SU-DHL-6 (cell line): ENCODE measurements at regions not wholly inside any gene's neighbourhood (a gene's known extent, or its start where the extent isn't known, plus 50 kb on each side); places are given as distances from the start of the nearest gene placed in this dataset.

Source experiments
- H2AFZ ChIP-seq: fragments of 200-600 bp; sonication (generic); 2 replicates; pipeline ENCODE4 v1.6.1; 2014; ENCODE audit warnings: low read depth, mild to moderate bottlenecking, moderate library complexity, mixed read lengths, antibody characterized with exemption, low read length; ENCODE audit not compliant: severe bottlenecking
- H3F3A ChIP-seq: fragments of 200-600 bp; shearing (Covaris generic); 2 replicates; pipeline ENCODE4 v1.6.0; 2016; ENCODE audit warnings: antibody characterized with exemption, mild to moderate bottlenecking; ENCODE audit not compliant: insufficient read depth
- H3K27ac ChIP-seq: fragments of 200-600 bp; sonication (generic); 2 replicates; pipeline ENCODE4 v1.5.1; 2016; ENCODE audit warnings: low read depth, mild to moderate bottlenecking, low read length, moderate library complexity, mixed read lengths
- H3K27me3 ChIP-seq: fragments of 200-600 bp; sonication (generic), shearing (Covaris generic); 2 replicates; pipeline ENCODE4 v1.6.0; 2014; ENCODE audit warnings: mild to moderate bottlenecking, low read length
- H3K36me3 ChIP-seq: fragments of 200-600 bp; sonication (generic); 2 replicates; pipeline ENCODE4 v1.6.1; 2014; ENCODE audit warnings: mild to moderate bottlenecking, low read length, mixed read lengths
- H3K4me2 ChIP-seq: fragments of 300-600, 200-600 bp; shearing (Covaris generic), sonication (generic); 2 replicates; pipeline ENCODE4 v1.6.0; 2014; ENCODE audit warnings: low read length, low read depth, mild to moderate bottlenecking; ENCODE audit not compliant: poor library complexity, severe bottlenecking
- H3K4me3 ChIP-seq: fragments of 200-600 bp; sonication (generic); 2 replicates; pipeline ENCODE4 v1.5.1; 2014; ENCODE audit warnings: antibody characterized with exemption, low read length, mild to moderate bottlenecking, mixed read lengths; ENCODE audit not compliant: insufficient read depth, poor library complexity, severe bottlenecking
- H3K79me2 ChIP-seq: fragments of 200-600 bp; sonication (generic); 2 replicates; pipeline ENCODE4 v1.6.1; 2014; ENCODE audit warnings: mild to moderate bottlenecking, low read length, moderate library complexity; ENCODE audit not compliant: insufficient read depth
- H3K9ac ChIP-seq: fragments of 200-600 bp; sonication (generic); 2 replicates; pipeline ENCODE4 v1.7.0; 2014; ENCODE audit warnings: mild to moderate bottlenecking, low read length
- H3K9me2 ChIP-seq: fragments of 200-600 bp; sonication (generic); replicated peaks from 2 replicates; pipeline ENCODE4 v1.6.1; 2014; ENCODE audit warnings: low read length; ENCODE audit not compliant: insufficient read depth
- H3K9me3 ChIP-seq: fragments of 200-600 bp; sonication (generic); 2 replicates; pipeline ENCODE4 v1.6.1; 2014; ENCODE audit warnings: low read length, mixed read lengths; ENCODE audit not compliant: insufficient read depth
- H4K20me1 ChIP-seq: fragments of 200-600 bp; sonication (generic); 2 replicates; pipeline ENCODE4 v1.6.1; 2014; ENCODE audit warnings: low read depth, mild to moderate bottlenecking, antibody characterized with exemption, low read length, moderate library complexity, mixed read lengths
- CTCF ChIP-seq: fragments of 200-600 bp; sonication (generic); IDR thresholded peaks from one replicate; pipeline ENCODE4 v1.5.1; 2017; ENCODE audit warnings: antibody characterized with exemption, mild to moderate bottlenecking, low read length, moderate library complexity; ENCODE audit not compliant: insufficient read depth, poor library complexity, severe bottlenecking
- EZH2phosphoT487 ChIP-seq: fragments of 200-600 bp; sonication (generic), shearing (Covaris generic); conservative IDR thresholded peaks from 2 replicates; pipeline ENCODE4 v1.6.1; 2018; ENCODE audit warnings: mild to moderate bottlenecking, antibody characterized with exemption, low read length, moderate library complexity, mixed read lengths

DNA sequence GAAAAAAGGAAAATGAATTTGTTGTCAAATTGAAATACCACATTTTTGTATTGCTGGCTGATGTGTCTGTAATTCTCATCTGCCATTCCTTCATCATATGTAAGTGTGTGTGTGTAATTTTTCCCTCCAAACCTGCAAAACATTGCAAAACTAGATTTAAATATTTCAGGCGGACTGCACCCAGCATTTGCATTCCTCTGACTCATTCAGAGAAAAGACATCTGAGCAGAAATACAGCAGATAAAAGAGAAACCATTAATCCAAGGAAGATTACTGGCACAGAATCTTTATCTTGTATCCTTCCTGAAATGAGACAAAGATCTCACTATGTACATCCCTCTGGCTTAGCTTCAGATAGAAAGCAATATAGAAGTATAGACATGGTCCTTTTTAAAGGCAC lies 275.3 kb downstream of the TMEM38B start:
- Histone ChIP-seq H3K9me2 (no peaks in the 10 kb centered on the region), H3K9me3 (no peaks in the 10 kb centered on the region), H3K36me3 (no peaks in the 10 kb centered on the region), H2AFZ (no peak overlapping the region), H4K20me1 (no peaks in the 10 kb centered on the region), H3K79me2 (no peaks in the 10 kb centered on the region), H3F3A (no peaks in the 10 kb centered on the region), H3K4me2 (no peak overlapping the region), H3K9ac (no peak overlapping the region), H3K4me3 (no peak overlapping the region), H3K27ac (no peak overlapping the region), H3K27me3 (no peaks in the 10 kb centered on the region)
- no peak for TF ChIP-seq CTCF
- no peak for TF ChIP-seq EZH2phosphoT487

DNA sequence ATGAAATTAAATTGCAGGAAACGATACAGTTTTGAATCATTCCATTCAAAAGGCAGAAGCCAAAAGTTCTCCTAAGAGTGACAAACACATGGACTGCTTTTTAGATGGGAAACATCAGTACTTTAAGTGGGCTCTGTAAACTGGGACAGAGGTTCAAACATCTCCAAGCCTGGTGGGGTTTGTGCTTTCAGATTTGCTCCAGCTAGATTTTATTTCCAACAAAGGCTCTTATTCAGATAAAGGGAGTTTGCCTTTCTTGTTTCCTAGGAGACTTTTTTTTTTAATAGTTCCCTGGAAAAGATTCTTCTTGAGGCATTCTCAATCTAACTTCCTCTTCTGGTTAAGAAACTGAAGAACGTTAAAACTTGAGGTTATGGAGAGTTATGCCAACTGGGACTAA lies 277.6 kb downstream of the TMEM38B start:
- TF ChIP-seq CTCF (no peak), EZH2phosphoT487 (no peak)
- H3K4me2 ChIP-seq: no peak overlapping the region
- no peaks in the 10 kb centered on the region for H3K79me2 ChIP-seq
- no peak overlapping the region for H2AFZ ChIP-seq
- no peaks in the 10 kb centered on the region for H4K20me1 ChIP-seq
- no peaks in the 10 kb centered on the region for H3F3A ChIP-seq
- H3K36me3 ChIP-seq: no peaks in the 10 kb centered on the region
- no peaks in the 10 kb centered on the region for H3K9me2 ChIP-seq
- H3K4me3 ChIP-seq: no peak overlapping the region
- no peak overlapping the region for H3K9ac ChIP-seq
- H3K9me3 ChIP-seq: no peaks in the 10 kb centered on the region
- H3K27me3 ChIP-seq: no peaks in the 10 kb centered on the region
- no peak overlapping the region for H3K27ac ChIP-seq

GRCh38 chr9:105972466-105973204 lies 278.3 kb downstream of the TMEM38B start:
- no peak overlapping the region for H3K9ac ChIP-seq
- no peak overlapping the region for H3K4me3 ChIP-seq
- no peaks in the 10 kb centered on the region for H3K9me3 ChIP-seq
- H4K20me1 ChIP-seq: no peaks in the 10 kb centered on the region
- H3K4me2 ChIP-seq: no peak overlapping the region
- no peaks in the 10 kb centered on the region for H3K79me2 ChIP-seq
- H2AFZ ChIP-seq: no peak overlapping the region
- H3K27me3 ChIP-seq: no peaks in the 10 kb centered on the region
- H3K9me2 ChIP-seq: no peaks in the 10 kb centered on the region
- no peaks in the 10 kb centered on the region for H3K36me3 ChIP-seq
- H3K27ac ChIP-seq: no peak overlapping the region
- H3F3A ChIP-seq: no peaks in the 10 kb centered on the region
- TF ChIP-seq EZH2phosphoT487: no peak
- no peak for TF ChIP-seq CTCF

DNA sequence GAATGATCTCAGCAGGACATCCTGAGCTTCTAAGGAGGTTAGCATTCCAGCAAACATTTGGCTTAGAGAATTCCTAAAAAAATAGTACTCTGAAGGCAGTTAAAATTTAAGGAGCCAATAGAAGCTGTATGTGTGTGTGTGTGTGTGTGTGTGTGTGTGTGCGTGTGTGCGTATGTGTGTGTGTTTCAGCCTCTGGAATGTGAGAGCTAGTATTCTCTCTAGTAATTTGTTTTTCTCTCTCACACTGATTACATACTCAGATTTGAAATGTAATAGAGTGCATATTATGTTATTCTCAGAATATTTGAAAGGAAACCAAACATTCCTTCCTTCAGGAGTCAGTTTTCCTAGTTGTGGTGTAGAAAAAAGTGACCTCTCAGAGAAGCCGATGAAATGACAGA lies 279.6 kb downstream of the TMEM38B start:
- H3K27ac ChIP-seq: no peak overlapping the region
- H3K27me3 ChIP-seq: no peaks in the 10 kb centered on the region
- H3K4me2 ChIP-seq: no peak overlapping the region
- H3K4me3 ChIP-seq: no peak overlapping the region
- no peaks in the 10 kb centered on the region for H4K20me1 ChIP-seq
- H2AFZ ChIP-seq: no peak overlapping the region
- no peaks in the 10 kb centered on the region for H3K9me2 ChIP-seq
- no peaks in the 10 kb centered on the region for H3K79me2 ChIP-seq
- H3K36me3 ChIP-seq: no peaks in the 10 kb centered on the region
- H3K9me3 ChIP-seq: no peaks in the 10 kb centered on the region
- TF ChIP-seq EZH2phosphoT487: no peak
- TF ChIP-seq CTCF: no peak
- no peak overlapping the region for H3K9ac ChIP-seq
- no peaks in the 10 kb centered on the region for H3F3A ChIP-seq
